ENCODE measurements at regions not wholly inside any gene's neighbourhood (a gene's known extent, or its start where the extent isn't known, plus 50 kb on each side); places are given as distances from the start of the nearest gene placed in this dataset.

- TF ChIP-seq, protein P1, sequence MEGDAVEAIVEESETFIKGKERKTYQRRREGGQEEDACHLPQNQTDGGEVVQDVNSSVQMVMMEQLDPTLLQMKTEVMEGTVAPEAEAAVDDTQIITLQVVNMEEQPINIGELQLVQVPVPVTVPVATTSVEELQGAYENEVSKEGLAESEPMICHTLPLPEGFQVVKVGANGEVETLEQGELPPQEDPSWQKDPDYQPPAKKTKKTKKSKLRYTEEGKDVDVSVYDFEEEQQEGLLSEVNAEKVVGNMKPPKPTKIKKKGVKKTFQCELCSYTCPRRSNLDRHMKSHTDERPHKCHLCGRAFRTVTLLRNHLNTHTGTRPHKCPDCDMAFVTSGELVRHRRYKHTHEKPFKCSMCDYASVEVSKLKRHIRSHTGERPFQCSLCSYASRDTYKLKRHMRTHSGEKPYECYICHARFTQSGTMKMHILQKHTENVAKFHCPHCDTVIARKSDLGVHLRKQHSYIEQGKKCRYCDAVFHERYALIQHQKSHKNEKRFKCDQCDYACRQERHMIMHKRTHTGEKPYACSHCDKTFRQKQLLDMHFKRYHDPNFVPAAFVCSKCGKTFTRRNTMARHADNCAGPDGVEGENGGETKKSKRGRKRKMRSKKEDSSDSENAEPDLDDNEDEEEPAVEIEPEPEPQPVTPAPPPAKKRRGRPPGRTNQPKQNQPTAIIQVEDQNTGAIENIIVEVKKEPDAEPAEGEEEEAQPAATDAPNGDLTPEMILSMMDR (IDR thresholded peaks at IDR 0.05; ENCODE audit: low read depth, low read length) = no peak
- no peak overlapping the region for H3K4me3 ChIP-seq (ENCODE audit: low read depth, low read length)
- in situ Hi-C loops (cut with HindIII; ENCODE audit: low sequenced_read_pairs) = no loop called here
- no peak for DNase-seq (ENCODE audit: low read depth, low spot score)
Measured at GRCh38 chrX:64853424-64853823, 122.8 kb downstream of the ZC4H2 start.

DNA sequence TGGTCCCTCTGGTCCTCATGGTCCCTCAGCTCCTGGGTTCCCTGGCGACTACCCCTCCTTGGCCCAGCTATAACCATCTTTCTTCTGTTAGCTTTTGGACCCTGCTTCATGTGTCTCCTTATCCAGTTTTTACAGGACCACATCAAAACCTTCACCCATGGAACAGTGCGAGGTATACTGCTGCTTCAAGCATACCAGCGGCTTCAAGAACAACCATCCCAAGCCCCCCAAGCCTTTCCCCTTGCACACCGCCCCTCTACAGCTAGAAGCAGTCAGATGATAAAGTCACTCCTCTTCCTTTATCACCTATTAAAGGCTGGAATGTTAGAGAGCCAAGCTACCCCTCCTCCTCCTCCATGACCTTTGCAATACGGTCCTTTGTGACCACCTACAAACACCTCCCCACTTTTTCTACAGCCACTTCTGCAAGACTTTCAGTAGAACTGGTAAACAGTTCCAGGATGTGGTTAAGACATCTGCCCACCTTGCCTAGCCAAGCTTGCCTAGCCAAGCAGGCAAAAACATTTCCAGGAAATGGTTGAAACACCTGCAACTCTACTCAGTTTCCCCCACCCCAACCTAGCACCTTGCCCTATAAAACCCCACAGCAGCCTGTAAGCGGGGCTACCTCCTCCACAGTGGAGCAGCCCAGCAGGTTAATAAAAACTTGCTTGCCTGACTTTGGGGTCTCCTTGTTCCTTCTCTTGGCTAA is 125.7 kb downstream of the ZC4H2 start:
- no peak for DNase-seq (ENCODE audit: low read depth, low spot score)
- TF ChIP-seq, protein P1 (IDR thresholded peaks at IDR 0.05; ENCODE audit: low read depth, low read length) = no peak
- no peak overlapping the region for H3K4me3 ChIP-seq (ENCODE audit: low read depth, low read length)
- in situ Hi-C loops (cut with HindIII; ENCODE audit: low sequenced_read_pairs) = no loop called here

DNA sequence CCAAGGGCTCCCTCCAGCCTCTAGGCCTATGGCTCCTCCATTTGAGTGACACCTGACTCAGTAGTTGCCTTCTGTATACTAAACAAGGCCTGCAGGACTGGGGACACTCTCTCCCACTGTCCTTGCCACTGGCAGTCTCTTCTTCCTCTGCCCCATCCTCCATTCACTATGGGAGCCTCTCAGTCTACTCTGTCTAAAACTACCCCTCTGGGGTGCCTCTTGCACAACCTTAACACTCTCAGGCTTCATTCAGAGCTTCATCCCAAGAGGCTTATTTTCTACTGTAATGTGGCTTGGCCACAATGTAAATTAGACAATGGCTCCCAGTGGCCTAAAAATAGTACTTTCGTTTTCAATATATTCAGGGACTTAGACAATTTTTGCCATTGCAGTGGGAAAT is 133.0 kb downstream of the ZC4H2 start:
- in situ Hi-C loops (cut with HindIII; ENCODE audit: low sequenced_read_pairs) = no loop called here
- TF ChIP-seq, protein P1 (IDR thresholded peaks at IDR 0.05; ENCODE audit: low read depth, low read length) = no peak
- DNase-seq (ENCODE audit: low read depth, low spot score) = no peak
- H3K4me3 ChIP-seq (ENCODE audit: low read depth, low read length) = no peak overlapping the region

DNA sequence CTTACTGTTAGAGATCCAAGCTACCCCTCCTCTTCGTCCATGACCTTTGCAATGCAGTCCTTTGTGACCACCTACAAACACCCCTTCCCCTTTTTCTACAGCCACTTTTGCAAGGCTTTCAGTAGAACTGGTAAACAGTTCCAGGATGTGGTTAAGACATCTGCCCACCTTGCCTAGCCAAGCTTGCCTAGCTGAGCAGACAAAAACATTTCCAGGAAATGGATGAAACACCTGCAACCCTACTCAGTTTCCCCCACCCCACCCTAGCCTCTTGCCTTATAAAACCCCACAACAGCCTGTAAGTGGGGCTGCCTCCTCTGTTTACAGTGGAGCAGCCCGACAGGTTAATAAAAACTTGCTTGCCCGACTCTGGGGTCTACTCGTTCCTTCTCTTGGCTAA is 133.8 kb downstream of the ZC4H2 start:
- no peak for DNase-seq (ENCODE audit: low read depth, low spot score)
- TF ChIP-seq, protein P1 (IDR thresholded peaks at IDR 0.05; ENCODE audit: low read depth, low read length) = no peak
- in situ Hi-C loops (cut with HindIII; ENCODE audit: low sequenced_read_pairs) = no loop called here
- H3K4me3 ChIP-seq (ENCODE audit: low read depth, low read length) = no peak overlapping the region

- in situ Hi-C loops (cut with HindIII; ENCODE audit: low sequenced_read_pairs) = no loop called here
- TF ChIP-seq, protein P1 (IDR thresholded peaks at IDR 0.05; ENCODE audit: low read depth, low read length) = no peak
- DNase-seq (ENCODE audit: low read depth, low spot score) = no peak
- H3K4me3 ChIP-seq (ENCODE audit: low read depth, low read length) = no peak overlapping the region
Measured at GRCh38 chrX:64805683-64806082, 170.6 kb downstream of the ZC4H2 start.

DNA sequence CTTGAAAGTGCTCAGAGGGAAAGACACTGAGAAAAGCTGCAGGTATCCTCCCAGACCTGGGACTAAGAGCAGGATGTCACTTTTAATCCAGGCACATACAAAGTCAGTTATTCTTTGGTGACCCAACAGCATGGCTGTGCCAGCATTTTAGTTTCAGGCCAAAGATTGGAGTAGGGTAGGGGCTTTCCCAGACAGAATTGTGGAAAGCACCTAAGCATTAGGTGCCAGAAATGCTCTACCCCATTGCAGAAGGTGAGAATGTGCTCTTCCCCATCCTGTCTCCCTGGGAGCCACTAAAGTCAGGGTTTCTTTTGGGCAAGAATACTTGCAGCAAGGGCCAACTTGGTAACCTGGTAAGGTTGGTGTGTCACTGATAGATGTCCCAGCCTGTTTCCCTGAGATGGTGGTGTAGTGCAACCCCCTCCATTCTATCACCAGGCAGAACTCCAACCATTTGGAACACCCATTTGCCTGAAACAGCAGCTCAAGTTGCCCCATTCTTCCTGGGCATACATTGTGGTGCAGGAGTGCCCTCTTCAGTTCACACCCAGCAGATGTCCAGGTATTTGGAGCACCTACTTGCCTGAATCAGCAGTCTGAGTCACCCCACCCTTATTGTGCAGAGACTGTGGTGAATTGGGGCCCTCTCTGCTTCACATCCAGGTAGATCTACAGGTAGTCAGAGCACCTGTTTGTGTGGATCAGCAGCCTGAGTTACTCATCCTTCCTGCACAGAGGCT is 183.5 kb downstream of the ZC4H2 start:
- no peak overlapping the region for H3K4me3 ChIP-seq (ENCODE audit: low read depth, low read length)
- no peak for DNase-seq (ENCODE audit: low read depth, low spot score)
- in situ Hi-C loops (cut with HindIII; ENCODE audit: low sequenced_read_pairs) = no loop called here
- TF ChIP-seq, protein P1 (IDR thresholded peaks at IDR 0.05; ENCODE audit: low read depth, low read length) = no peak

All from astrocyte of the spinal cord (primary cell).